CD4-positive, alpha-beta T cell (primary cell): ENCODE measurements at regions not wholly inside any gene's neighbourhood (a gene's known extent, or its start where the extent isn't known, plus 50 kb on each side); places are given as distances from the start of the nearest gene placed in this dataset.

ENCODE experiments used
- ATAC-seq: fragments of 200-7000 bp; cut with Tn5 transposase; one replicate; pipeline ENCODE4 v1.10.0; 2022; ENCODE audit warnings: mild to moderate bottlenecking; ENCODE audit not compliant: poor library complexity
- CTCF ChIA-PET: fragments of 350-600 bp; sonication (Branson Sonifier 250); formaldehyde crosslinking; loops from one replicate; lab custom pipeline; 2021; ENCODE audit warnings: antibody characterized with exemption, inconsistent platforms; lab: Charles Lee
- POLR2A ChIA-PET: fragments of 350-600 bp; sonication (Branson Sonifier 250); formaldehyde crosslinking; loops from one replicate; lab custom pipeline; 2021; ENCODE audit warnings: antibody characterized with exemption, inconsistent platforms; lab: Charles Lee
- DNase-seq, 14 experiments: peaks; one replicate each; pipeline ENCODE4 v3.0.0-alpha.2; 2013 to 2020; ENCODE audit warnings: mixed read lengths in 2 of 14
- H3K27ac ChIP-seq, 2 donors: one replicate each; pipeline versions ENCODE4 v1.5.1 to v1.7.0; 2013; ENCODE audit warnings: low read length in 2 of 2, low read depth in 1 of 2, mild to moderate bottlenecking in 1 of 2
- H3K27me3 ChIP-seq, 2 experiments: 1 replicate in 1 of 2; 2 replicates in 1 of 2; pipeline versions ENCODE4 v1.6.1 to v1.7.0; 2013; ENCODE audit warnings: low read length in 2 of 2, control low read depth in 1 of 2, mild to moderate bottlenecking in 1 of 2, moderate library complexity in 1 of 2; ENCODE audit not compliant: insufficient read depth in 2 of 2, control insufficient read depth in 1 of 2
- H3K36me3 ChIP-seq: one replicate; pipeline ENCODE4 v1.6.1; 2013; ENCODE audit warnings: low read length, control low read depth; ENCODE audit not compliant: insufficient read depth
- H3K4me1 ChIP-seq: one replicate; pipeline ENCODE4 v1.6.1; 2013; ENCODE audit warnings: low read length, control low read depth; ENCODE audit not compliant: insufficient read depth
- H3K4me3 ChIP-seq: one replicate; pipeline ENCODE4 v1.5.1; 2013; ENCODE audit warnings: mild to moderate bottlenecking, low read length, moderate library complexity
- H3K9me3 ChIP-seq, 2 experiments: 1 replicate in 1 of 2; 2 replicates in 1 of 2; pipeline versions ENCODE4 v1.6.1 to v1.7.0; 2013; ENCODE audit warnings: low read length in 2 of 2, mild to moderate bottlenecking in 2 of 2, control low read depth in 1 of 2, moderate library complexity in 1 of 2; ENCODE audit not compliant: control insufficient read depth in 1 of 2, insufficient read depth in 1 of 2
- H3K27ac Mint-ChIP-seq: one replicate; pipeline ENCODE4 v1.8.0; 2020; ENCODE audit warnings: mixed read lengths
- H3K27me3 Mint-ChIP-seq: one replicate; pipeline ENCODE4 v1.8.0; 2021; ENCODE audit warnings: mixed read lengths
- H3K36me3 Mint-ChIP-seq: one replicate; pipeline ENCODE4 v1.8.0; 2021; ENCODE audit warnings: low read depth, mixed read lengths
- H3K4me1 Mint-ChIP-seq: one replicate; pipeline ENCODE4 v1.8.0; 2021; ENCODE audit warnings: low read depth, mixed read lengths
- H3K4me3 Mint-ChIP-seq: one replicate; pipeline ENCODE4 v1.8.0; 2020; ENCODE audit warnings: mild to moderate bottlenecking, mixed read lengths
- H3K9me3 Mint-ChIP-seq: one replicate; pipeline ENCODE4 v1.8.0; 2020; ENCODE audit warnings: mixed read lengths
- CTCF ChIP-seq: fragments of 200-600 bp; IDR thresholded peaks from one replicate; pipeline ENCODE4 v1.8.0; 2022; ENCODE audit warnings: antibody characterized with exemption, mild to moderate bottlenecking
- intact Hi-C, 2 experiments: fragments of 100-400 bp; cut with DNase I in 1 of 2; cut with micrococcal nuclease in 1 of 2; formaldehyde crosslinking; loops; one replicate each; pipeline versions ENCODE4 v1.15.1 to v1.9.0; 2023 to 2025; cut with DNase I, micrococcal nuclease

- Mint-ChIP-seq H3K36me3 (no peaks in the 10 kb centered on the region), H3K9me3 (peaks cover 4% of the 10 kb centered on the region), H3K4me1 (no peaks in the 10 kb centered on the region), H3K27ac (no peak overlapping the region), H3K4me3 (no peak overlapping the region), H3K27me3 (no peaks in the 10 kb centered on the region)
- no peaks in the 10 kb centered on the region for H3K36me3 ChIP-seq
- H3K9me3 ChIP-seq, result no peaks in the 10 kb centered on the region
- no peak overlapping the region for H3K4me3 ChIP-seq
- no peak for DNase-seq
- H3K27me3 ChIP-seq, result no peaks in the 10 kb centered on the region
- ChIA-PET CTCF (no interaction called here), POLR2A (no interaction called here)
- no peak for TF ChIP-seq CTCF
- intact Hi-C loops, result no loop called here
- no peak for ATAC-seq
- H3K4me1 ChIP-seq, result no peaks in the 10 kb centered on the region
- H3K27ac ChIP-seq, result no peak overlapping the region
These were observed 426.9 kb upstream of the MIS18BP1 start for GRCh38 chr14:45679853-45680252.

- no peaks in the 10 kb centered on the region for H3K36me3 ChIP-seq
- no peak for ATAC-seq
These were observed 425.2 kb upstream of the MIS18BP1 start for GRCh38 chr14:45678163-45678562.

GRCh38 chr14:45673420-45673819 is 420.4 kb upstream of the MIS18BP1 start:
- Mint-ChIP-seq H3K36me3 (no peaks in the 10 kb centered on the region), H3K4me1 (no peaks in the 10 kb centered on the region), H3K4me3 (no peak overlapping the region), H3K27me3 (no peaks in the 10 kb centered on the region), H3K9me3 (peaks cover 11% of the 10 kb centered on the region), H3K27ac (no peak overlapping the region)
- Histone ChIP-seq H3K36me3 (no peaks in the 10 kb centered on the region), H3K27ac (no peak overlapping the region), H3K9me3 (no peaks in the 10 kb centered on the region), H3K4me1 (no peaks in the 10 kb centered on the region), H3K27me3 (no peaks in the 10 kb centered on the region), H3K4me3 (no peak overlapping the region)
- no peak for DNase-seq
- no peak for ATAC-seq
- POLR2A ChIA-PET, result no interaction called here
- no peak for TF ChIP-seq CTCF
- intact Hi-C loops, result no loop called here
- CTCF ChIA-PET, result no interaction called here

More at GRCh38 chr14:45678163-45678562, 425.2 kb upstream of the MIS18BP1 start:
- no peak for DNase-seq
- TF ChIP-seq CTCF, result no peak
- ChIA-PET CTCF (no interaction called here), POLR2A (no interaction called here)
- Mint-ChIP-seq H3K9me3 (peaks cover 7% of the 10 kb centered on the region), H3K27ac (no peak overlapping the region), H3K27me3 (no peaks in the 10 kb centered on the region), H3K4me1 (no peaks in the 10 kb centered on the region), H3K36me3 (no peaks in the 10 kb centered on the region), H3K4me3 (no peak overlapping the region)
- Histone ChIP-seq H3K27ac (no peak overlapping the region), H3K9me3 (no peaks in the 10 kb centered on the region), H3K27me3 (no peaks in the 10 kb centered on the region), H3K4me3 (no peak overlapping the region), H3K4me1 (no peaks in the 10 kb centered on the region)
- intact Hi-C loops, result no loop called here
